GM19467 (cell line): ENCODE measurements at regions not wholly inside any gene's neighbourhood (a gene's known extent, or its start where the extent isn't known, plus 50 kb on each side); places are given as distances from the start of the nearest gene placed in this dataset.
"Not testable (repeated sequence)": the region's sequence is repeated elsewhere in the genome, so short reads cannot be mapped to it uniquely, and the experiment has no call there.

ENCODE experiments used
- ATAC-seq: cut with Tn5 transposase; IDR thresholded peaks from one replicate; pipeline ENCODE4 v1.9.1; 2021; ENCODE audit warnings: mild to moderate bottlenecking, moderate library complexity; ENCODE audit not compliant: unreplicated experiment

GRCh38 chr4:126604268-126604867, 1028.4 kb upstream of the INTU start:
- ATAC-seq, result no peak

GRCh38 chr4:126610933-126611332, 1021.8 kb upstream of the INTU start:
- ATAC-seq, result no peak

GRCh38 chr4:126611900-126612299, 1020.9 kb upstream of the INTU start:
- no peak for ATAC-seq

GRCh38 chr4:126614356-126614855, 1018.4 kb upstream of the INTU start:
- ATAC-seq, result no peak

GRCh38 chr4:126616795-126617194, 1016.0 kb upstream of the INTU start:
- no peak for ATAC-seq

GRCh38 chr4:126627255-126627654, 1005.5 kb upstream of the INTU start:
- ATAC-seq, result no peak

GRCh38 chr4:126628933-126629332, 1003.8 kb upstream of the INTU start:
- no peak for ATAC-seq

- ATAC-seq, result no peak
Observed at GRCh38 chr4:126630230-126630629, 1002.5 kb upstream of the INTU start.

GRCh38 chr4:126633306-126633705, 999.5 kb upstream of the INTU start:
- ATAC-seq, result no peak

GRCh38 chr4:126637706-126638105, 995.1 kb upstream of the INTU start:
- no peak for ATAC-seq

- ATAC-seq, result no peak
Observed at GRCh38 chr4:126647320-126647719, 985.4 kb upstream of the INTU start.

GRCh38 chr4:126647756-126648397, 984.9 kb upstream of the INTU start:
- no peak for ATAC-seq

GRCh38 chr4:126658411-126658810, 974.3 kb upstream of the INTU start:
- ATAC-seq, result no peak

GRCh38 chr4:126661194-126661593, 971.6 kb upstream of the INTU start:
- ATAC-seq, result no peak

- ATAC-seq, result no peak
Observed at GRCh38 chr4:126664839-126665238, 967.9 kb upstream of the INTU start.

- not testable (repeated sequence) for ATAC-seq
Observed at GRCh38 chr4:126670038-126670437, 962.7 kb upstream of the INTU start.

GRCh38 chr4:126678618-126679017, 954.1 kb upstream of the INTU start:
- ATAC-seq, result no peak

- ATAC-seq, result no peak
Observed at GRCh38 chr4:126679303-126679702, 953.5 kb upstream of the INTU start.

GRCh38 chr4:126682250-126682649, 950.5 kb upstream of the INTU start:
- ATAC-seq, result no peak

GRCh38 chr4:126686491-126686890, 946.3 kb upstream of the INTU start:
- no peak for ATAC-seq

- no peak for ATAC-seq
Observed at GRCh38 chr4:126687655-126688358, 945.0 kb upstream of the INTU start.

GRCh38 chr4:126691797-126692196, 941.0 kb upstream of the INTU start:
- no peak for ATAC-seq
